Fibroblast of mammary gland (primary cell): ENCODE measurements at regions not wholly inside any gene's neighbourhood (a gene's known extent, or its start where the extent isn't known, plus 50 kb on each side); places are given as distances from the start of the nearest gene placed in this dataset.
"Not testable (repeated sequence)": the region's sequence is repeated elsewhere in the genome, so short reads cannot be mapped to it uniquely, and the experiment has no call there.

Experiments
- DNase-seq: peaks from one replicate; pipeline ENCODE4 v3.0.0-alpha.2; 2010; ENCODE audit warnings: low read depth
- H3K4me3 ChIP-seq: 2 replicates; pipeline ENCODE4 v1.5.1; 2011; ENCODE audit warnings: low read depth, mild to moderate bottlenecking, low read length, moderate library complexity; ENCODE audit not compliant: control insufficient read depth
- CTCF ChIP-seq: conservative IDR thresholded peaks from 2 replicates; pipeline ENCODE4 v1.5.1; 2011; ENCODE audit warnings: low read depth, low read length, inconsistent platforms; ENCODE audit not compliant: control insufficient read depth, insufficient read depth

- TF ChIP-seq CTCF = no peak
- no peak overlapping the region for H3K4me3 ChIP-seq
- DNase-seq = no peak
These were observed 263.4 kb upstream of the ACTBL2 start for GRCh38 chr5:57745700-57746651.

- TF ChIP-seq CTCF = no peak
- H3K4me3 ChIP-seq = no peak overlapping the region
- no peak for DNase-seq
These were observed 262.4 kb upstream of the ACTBL2 start for GRCh38 chr5:57745029-57745428.

GRCh38 chr5:57741336-57741735 lies 258.7 kb upstream of the ACTBL2 start:
- TF ChIP-seq CTCF = no peak
- H3K4me3 ChIP-seq = no peak overlapping the region
- DNase-seq = no peak

GRCh38 chr5:57738787-57739186 lies 256.2 kb upstream of the ACTBL2 start:
- no peak for TF ChIP-seq CTCF
- no peak overlapping the region for H3K4me3 ChIP-seq
- no peak for DNase-seq

GRCh38 chr5:57738301-57738700 lies 255.7 kb upstream of the ACTBL2 start:
- no peak for TF ChIP-seq CTCF
- DNase-seq = no peak
- no peak overlapping the region for H3K4me3 ChIP-seq

- DNase-seq = peak; percentile 28
- no peak overlapping the region for H3K4me3 ChIP-seq
- no peak for TF ChIP-seq CTCF
These were observed 254.1 kb upstream of the ACTBL2 start for GRCh38 chr5:57736716-57737115.

- H3K4me3 ChIP-seq = not testable (repeated sequence)
- peak; percentile 93 for DNase-seq
These were observed 252.9 kb upstream of the ACTBL2 start for GRCh38 chr5:57735279-57736153.
